WTC11 (cell line): ENCODE measurements at regions not wholly inside any gene's neighbourhood (a gene's known extent, or its start where the extent isn't known, plus 50 kb on each side); places are given as distances from the start of the nearest gene placed in this dataset.

ENCODE experiments used
- ATAC-seq: fragments of 200-7000 bp; cut with Tn5 transposase; 2 replicates; pipeline ENCODE4 v1.10.0; 2021; ENCODE audit warnings: mild to moderate bottlenecking, moderate library complexity
- CTCF ChIA-PET: fragments of 300-600 bp; sonication (Branson Sonifier 250); formaldehyde crosslinking; loops from one replicate; lab custom pipeline; 2021; ENCODE audit warnings: antibody characterized with exemption; lab: Charles Lee
- POLR2A ChIA-PET: fragments of 350-600 bp; sonication (Branson Sonifier 250); formaldehyde crosslinking; loops from one replicate; lab custom pipeline; 2021; ENCODE audit warnings: antibody characterized with exemption; lab: Charles Lee
- DNase-seq: peaks from one replicate; pipeline ENCODE4 v3.0.0; 2021; ENCODE audit warnings: low spot score
- H3K27ac Mint-ChIP-seq: 2 replicates; pipeline ENCODE4 v1.8.0; 2021; ENCODE audit warnings: mixed read lengths
- H3K27me3 Mint-ChIP-seq: 2 replicates; pipeline ENCODE4 v1.8.0; 2021; ENCODE audit warnings: low read depth, mild to moderate bottlenecking, moderate library complexity, mixed read lengths
- H3K36me3 Mint-ChIP-seq: 2 replicates; pipeline ENCODE4 v1.8.0; 2021; ENCODE audit warnings: mixed read lengths
- H3K4me1 Mint-ChIP-seq: 2 replicates; pipeline ENCODE4 v1.8.0; 2022; ENCODE audit warnings: mixed read lengths
- H3K4me3 Mint-ChIP-seq: 2 replicates; pipeline ENCODE4 v1.8.0; 2021; ENCODE audit warnings: mild to moderate bottlenecking, moderate library complexity, mixed read lengths
- H3K9me3 Mint-ChIP-seq: 2 replicates; pipeline ENCODE4 v1.8.0; 2021; ENCODE audit warnings: mixed read lengths
- CREB1 ChIP-seq: sonication (generic); formaldehyde crosslinking; IDR thresholded peaks from 2 replicates; pipeline ENCODE4 v1.8.0; 2023; ENCODE audit warnings: mild to moderate bottlenecking, missing genetic modification reagents
- ESRRA ChIP-seq: sonication (generic); formaldehyde crosslinking; IDR thresholded peaks from 2 replicates; pipeline ENCODE4 v1.8.1; 2022; ENCODE audit warnings: mild to moderate bottlenecking, missing genetic modification reagents, borderline replicate concordance
- FOXJ3 ChIP-seq: sonication (generic); formaldehyde crosslinking; IDR thresholded peaks from 2 replicates; pipeline ENCODE4 v1.9.0; 2021; ENCODE audit warnings: missing genetic modification reagents, mild to moderate bottlenecking, borderline replicate concordance
- NFE2L1 ChIP-seq: sonication (generic); formaldehyde crosslinking; IDR thresholded peaks from 2 replicates; pipeline ENCODE4 v1.8.1; 2023; ENCODE audit warnings: missing genetic modification reagents
- SMAD4 ChIP-seq: sonication (generic); formaldehyde crosslinking; IDR thresholded peaks from 2 replicates; pipeline ENCODE4 v1.8.0; 2022; ENCODE audit warnings: mild to moderate bottlenecking, missing genetic modification reagents
- ZNF138 ChIP-seq: sonication (generic); formaldehyde crosslinking; conservative IDR thresholded peaks from 2 replicates; pipeline ENCODE4 v1.8.1; 2022; ENCODE audit warnings: mild to moderate bottlenecking, moderate library complexity, missing genetic modification reagents
- ZNF219 ChIP-seq: sonication (generic); formaldehyde crosslinking; IDR thresholded peaks from 2 replicates; pipeline ENCODE4 v1.8.0; 2023; ENCODE audit warnings: missing genetic modification reagents, mild to moderate bottlenecking, borderline replicate concordance
- ZNF317 ChIP-seq: sonication (generic); formaldehyde crosslinking; IDR thresholded peaks from 2 replicates; pipeline ENCODE4 v1.8.1; 2023; ENCODE audit warnings: low read depth, mild to moderate bottlenecking, moderate library complexity, missing genetic modification reagents, borderline replicate concordance
- ZNF416 ChIP-seq: fragments of 250-450 bp; sonication (Bioruptor Pico); IDR thresholded peaks from 2 replicates; pipeline ENCODE4 v1.9.0; 2021; ENCODE audit warnings: mild to moderate bottlenecking, inconsistent platforms
- TF ChIP-seq, protein P1 (sequence below): sonication (generic); formaldehyde crosslinking; IDR thresholded peaks from 2 replicates; pipeline ENCODE4 v1.8.0; 2022; ENCODE audit warnings: missing genetic modification reagents
- TF ChIP-seq, protein P2 (sequence below): sonication (generic); formaldehyde crosslinking; IDR thresholded peaks from 2 replicates; pipeline ENCODE4 v1.8.0; 2022; ENCODE audit warnings: mild to moderate bottlenecking, missing genetic modification reagents
- TF ChIP-seq, protein P3 (sequence below): sonication (generic); formaldehyde crosslinking; conservative IDR thresholded peaks from 2 replicates; pipeline ENCODE4 v1.8.1; 2022; ENCODE audit warnings: mild to moderate bottlenecking, missing genetic modification reagents
- TF ChIP-seq, protein P4 (sequence below): sonication (generic); formaldehyde crosslinking; IDR thresholded peaks from 2 replicates; pipeline ENCODE4 v1.8.0; 2023; ENCODE audit warnings: missing genetic modification reagents, mild to moderate bottlenecking, borderline replicate concordance
- TF ChIP-seq, protein P5 (sequence below): sonication (generic); formaldehyde crosslinking; IDR thresholded peaks from 2 replicates; pipeline ENCODE4 v1.8.1; 2023; ENCODE audit warnings: mild to moderate bottlenecking, moderate library complexity, missing genetic modification reagents
- TF ChIP-seq, protein P6 (sequence below): sonication (generic); formaldehyde crosslinking; IDR thresholded peaks from 2 replicates; pipeline ENCODE4 v1.8.1; 2023; ENCODE audit warnings: mild to moderate bottlenecking, missing genetic modification reagents

DNA sequence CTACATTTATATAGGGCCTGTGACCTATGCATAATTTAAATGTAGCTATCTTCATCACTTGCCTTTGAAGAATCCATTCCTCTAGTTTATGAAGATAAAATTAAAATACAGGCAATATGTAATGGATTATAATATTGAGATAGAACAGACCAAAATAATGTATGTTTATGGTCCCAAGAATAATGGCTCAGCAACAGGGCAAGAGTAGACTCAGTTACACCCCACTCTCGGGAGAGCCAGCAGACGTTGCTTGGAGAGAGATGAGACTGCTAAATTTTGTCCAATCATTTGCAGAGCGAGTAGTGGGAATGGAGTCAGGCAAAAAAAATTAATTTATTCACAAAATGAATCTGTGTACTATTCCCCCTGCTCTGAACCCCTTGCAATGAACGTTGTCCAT, 223.2 kb upstream of the FAT4 start:
- Mint-ChIP-seq H3K27ac (no peak overlapping the region), H3K36me3 (no peaks in the 10 kb centered on the region), H3K27me3 (no peaks in the 10 kb centered on the region), H3K9me3 (no peaks in the 10 kb centered on the region), H3K4me3 (no peak overlapping the region), H3K4me1 (peaks cover 6% of the 10 kb centered on the region; the same call in 1 of the 2 replicates)
- ChIA-PET POLR2A (no interaction called here), CTCF (no interaction called here)
- DNase-seq (no peak), ATAC-seq (no peak)
- no peak for TF ChIP-seq ESRRA (CRISPR knock-in tag)
- TF ChIP-seq, protein P1, sequence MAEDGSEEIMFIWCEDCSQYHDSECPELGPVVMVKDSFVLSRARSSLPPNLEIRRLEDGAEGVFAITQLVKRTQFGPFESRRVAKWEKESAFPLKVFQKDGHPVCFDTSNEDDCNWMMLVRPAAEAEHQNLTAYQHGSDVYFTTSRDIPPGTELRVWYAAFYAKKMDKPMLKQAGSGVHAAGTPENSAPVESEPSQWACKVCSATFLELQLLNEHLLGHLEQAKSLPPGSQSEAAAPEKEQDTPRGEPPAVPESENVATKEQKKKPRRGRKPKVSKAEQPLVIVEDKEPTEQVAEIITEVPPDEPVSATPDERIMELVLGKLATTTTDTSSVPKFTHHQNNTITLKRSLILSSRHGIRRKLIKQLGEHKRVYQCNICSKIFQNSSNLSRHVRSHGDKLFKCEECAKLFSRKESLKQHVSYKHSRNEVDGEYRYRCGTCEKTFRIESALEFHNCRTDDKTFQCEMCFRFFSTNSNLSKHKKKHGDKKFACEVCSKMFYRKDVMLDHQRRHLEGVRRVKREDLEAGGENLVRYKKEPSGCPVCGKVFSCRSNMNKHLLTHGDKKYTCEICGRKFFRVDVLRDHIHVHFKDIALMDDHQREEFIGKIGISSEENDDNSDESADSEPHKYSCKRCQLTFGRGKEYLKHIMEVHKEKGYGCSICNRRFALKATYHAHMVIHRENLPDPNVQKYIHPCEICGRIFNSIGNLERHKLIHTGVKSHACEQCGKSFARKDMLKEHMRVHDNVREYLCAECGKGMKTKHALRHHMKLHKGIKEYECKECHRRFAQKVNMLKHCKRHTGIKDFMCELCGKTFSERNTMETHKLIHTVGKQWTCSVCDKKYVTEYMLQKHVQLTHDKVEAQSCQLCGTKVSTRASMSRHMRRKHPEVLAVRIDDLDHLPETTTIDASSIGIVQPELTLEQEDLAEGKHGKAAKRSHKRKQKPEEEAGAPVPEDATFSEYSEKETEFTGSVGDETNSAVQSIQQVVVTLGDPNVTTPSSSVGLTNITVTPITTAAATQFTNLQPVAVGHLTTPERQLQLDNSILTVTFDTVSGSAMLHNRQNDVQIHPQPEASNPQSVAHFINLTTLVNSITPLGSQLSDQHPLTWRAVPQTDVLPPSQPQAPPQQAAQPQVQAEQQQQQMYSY (CRISPR knock-in tag): no peak
- TF ChIP-seq, protein P2, sequence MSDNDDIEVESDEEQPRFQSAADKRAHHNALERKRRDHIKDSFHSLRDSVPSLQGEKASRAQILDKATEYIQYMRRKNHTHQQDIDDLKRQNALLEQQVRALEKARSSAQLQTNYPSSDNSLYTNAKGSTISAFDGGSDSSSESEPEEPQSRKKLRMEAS: no peak
- TF ChIP-seq, protein P3, sequence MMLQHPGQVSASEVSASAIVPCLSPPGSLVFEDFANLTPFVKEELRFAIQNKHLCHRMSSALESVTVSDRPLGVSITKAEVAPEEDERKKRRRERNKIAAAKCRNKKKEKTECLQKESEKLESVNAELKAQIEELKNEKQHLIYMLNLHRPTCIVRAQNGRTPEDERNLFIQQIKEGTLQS (CRISPR knock-in tag): no peak
- TF ChIP-seq ZNF219 (CRISPR knock-in tag): no peak
- TF ChIP-seq ZNF416 (CRISPR knock-in tag): no peak
- TF ChIP-seq ZNF317: no peak
- TF ChIP-seq, protein P4, sequence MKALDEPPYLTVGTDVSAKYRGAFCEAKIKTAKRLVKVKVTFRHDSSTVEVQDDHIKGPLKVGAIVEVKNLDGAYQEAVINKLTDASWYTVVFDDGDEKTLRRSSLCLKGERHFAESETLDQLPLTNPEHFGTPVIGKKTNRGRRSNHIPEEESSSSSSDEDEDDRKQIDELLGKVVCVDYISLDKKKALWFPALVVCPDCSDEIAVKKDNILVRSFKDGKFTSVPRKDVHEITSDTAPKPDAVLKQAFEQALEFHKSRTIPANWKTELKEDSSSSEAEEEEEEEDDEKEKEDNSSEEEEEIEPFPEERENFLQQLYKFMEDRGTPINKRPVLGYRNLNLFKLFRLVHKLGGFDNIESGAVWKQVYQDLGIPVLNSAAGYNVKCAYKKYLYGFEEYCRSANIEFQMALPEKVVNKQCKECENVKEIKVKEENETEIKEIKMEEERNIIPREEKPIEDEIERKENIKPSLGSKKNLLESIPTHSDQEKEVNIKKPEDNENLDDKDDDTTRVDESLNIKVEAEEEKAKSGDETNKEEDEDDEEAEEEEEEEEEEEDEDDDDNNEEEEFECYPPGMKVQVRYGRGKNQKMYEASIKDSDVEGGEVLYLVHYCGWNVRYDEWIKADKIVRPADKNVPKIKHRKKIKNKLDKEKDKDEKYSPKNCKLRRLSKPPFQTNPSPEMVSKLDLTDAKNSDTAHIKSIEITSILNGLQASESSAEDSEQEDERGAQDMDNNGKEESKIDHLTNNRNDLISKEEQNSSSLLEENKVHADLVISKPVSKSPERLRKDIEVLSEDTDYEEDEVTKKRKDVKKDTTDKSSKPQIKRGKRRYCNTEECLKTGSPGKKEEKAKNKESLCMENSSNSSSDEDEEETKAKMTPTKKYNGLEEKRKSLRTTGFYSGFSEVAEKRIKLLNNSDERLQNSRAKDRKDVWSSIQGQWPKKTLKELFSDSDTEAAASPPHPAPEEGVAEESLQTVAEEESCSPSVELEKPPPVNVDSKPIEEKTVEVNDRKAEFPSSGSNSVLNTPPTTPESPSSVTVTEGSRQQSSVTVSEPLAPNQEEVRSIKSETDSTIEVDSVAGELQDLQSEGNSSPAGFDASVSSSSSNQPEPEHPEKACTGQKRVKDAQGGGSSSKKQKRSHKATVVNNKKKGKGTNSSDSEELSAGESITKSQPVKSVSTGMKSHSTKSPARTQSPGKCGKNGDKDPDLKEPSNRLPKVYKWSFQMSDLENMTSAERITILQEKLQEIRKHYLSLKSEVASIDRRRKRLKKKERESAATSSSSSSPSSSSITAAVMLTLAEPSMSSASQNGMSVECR (CRISPR knock-in tag): no peak
- no peak for TF ChIP-seq FOXJ3 (CRISPR knock-in tag)
- no peak for TF ChIP-seq CREB1 (CRISPR knock-in tag)
- TF ChIP-seq, protein P5, sequence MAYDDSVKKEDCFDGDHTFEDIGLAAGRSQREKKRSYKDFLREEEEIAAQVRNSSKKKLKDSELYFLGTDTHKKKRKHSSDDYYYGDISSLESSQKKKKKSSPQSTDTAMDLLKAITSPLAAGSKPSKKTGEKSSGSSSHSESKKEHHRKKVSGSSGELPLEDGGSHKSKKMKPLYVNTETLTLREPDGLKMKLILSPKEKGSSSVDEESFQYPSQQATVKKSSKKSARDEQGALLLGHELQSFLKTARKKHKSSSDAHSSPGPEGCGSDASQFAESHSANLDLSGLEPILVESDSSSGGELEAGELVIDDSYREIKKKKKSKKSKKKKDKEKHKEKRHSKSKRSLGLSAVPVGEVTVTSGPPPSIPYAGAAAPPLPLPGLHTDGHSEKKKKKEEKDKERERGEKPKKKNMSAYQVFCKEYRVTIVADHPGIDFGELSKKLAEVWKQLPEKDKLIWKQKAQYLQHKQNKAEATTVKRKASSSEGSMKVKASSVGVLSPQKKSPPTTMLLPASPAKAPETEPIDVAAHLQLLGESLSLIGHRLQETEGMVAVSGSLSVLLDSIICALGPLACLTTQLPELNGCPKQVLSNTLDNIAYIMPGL (CRISPR knock-in tag): no peak
- TF ChIP-seq NFE2L1 (CRISPR knock-in tag): no peak
- no peak for TF ChIP-seq ZNF138 (CRISPR knock-in tag)
- TF ChIP-seq SMAD4: no peak
- TF ChIP-seq, protein P6, sequence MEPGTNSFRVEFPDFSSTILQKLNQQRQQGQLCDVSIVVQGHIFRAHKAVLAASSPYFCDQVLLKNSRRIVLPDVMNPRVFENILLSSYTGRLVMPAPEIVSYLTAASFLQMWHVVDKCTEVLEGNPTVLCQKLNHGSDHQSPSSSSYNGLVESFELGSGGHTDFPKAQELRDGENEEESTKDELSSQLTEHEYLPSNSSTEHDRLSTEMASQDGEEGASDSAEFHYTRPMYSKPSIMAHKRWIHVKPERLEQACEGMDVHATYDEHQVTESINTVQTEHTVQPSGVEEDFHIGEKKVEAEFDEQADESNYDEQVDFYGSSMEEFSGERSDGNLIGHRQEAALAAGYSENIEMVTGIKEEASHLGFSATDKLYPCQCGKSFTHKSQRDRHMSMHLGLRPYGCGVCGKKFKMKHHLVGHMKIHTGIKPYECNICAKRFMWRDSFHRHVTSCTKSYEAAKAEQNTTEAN (CRISPR knock-in tag): no peak
